Fibroblast of the aortic adventitia (primary cell): ENCODE measurements at regions not wholly inside any gene's neighbourhood (a gene's known extent, or its start where the extent isn't known, plus 50 kb on each side); places are given as distances from the start of the nearest gene placed in this dataset.

ENCODE experiments used
- DNase-seq: peaks from one replicate; pipeline ENCODE4 v3.0.0-alpha.2; 2010; ENCODE audit warnings: low read depth
- H3K4me3 ChIP-seq: 2 replicates; pipeline ENCODE4 v1.5.1; 2011; ENCODE audit warnings: low read depth, mild to moderate bottlenecking, control low read depth, low read length, moderate library complexity
- CTCF ChIP-seq: IDR thresholded peaks from 2 replicates; pipeline ENCODE4 v1.5.1; 2011; ENCODE audit warnings: mild to moderate bottlenecking, low read length, control low read depth, inconsistent platforms; ENCODE audit not compliant: insufficient read depth

GRCh38 chr22:48722661-48723060, 1105.0 kb downstream of the BRD1 start:
- no peak for DNase-seq
- no peak for TF ChIP-seq CTCF
- no peak overlapping the region for H3K4me3 ChIP-seq

GRCh38 chr22:48721395-48721669, 1106.3 kb downstream of the BRD1 start:
- no peak for TF ChIP-seq CTCF
- H3K4me3 ChIP-seq: no peak overlapping the region
- DNase-seq: no peak

GRCh38 chr22:48720662-48721394, 1106.8 kb downstream of the BRD1 start:
- no peak for DNase-seq
- H3K4me3 ChIP-seq: no peak overlapping the region
- no peak for TF ChIP-seq CTCF

GRCh38 chr22:48719978-48720661, 1107.6 kb downstream of the BRD1 start:
- TF ChIP-seq CTCF: no peak
- DNase-seq: no peak
- H3K4me3 ChIP-seq: no peak overlapping the region

- TF ChIP-seq CTCF: no peak
- H3K4me3 ChIP-seq: no peak overlapping the region
- no peak for DNase-seq
Measured at GRCh38 chr22:48718818-48719500, 1108.7 kb downstream of the BRD1 start.

GRCh38 chr22:48717883-48718817, 1109.5 kb downstream of the BRD1 start:
- DNase-seq: no peak
- TF ChIP-seq CTCF: no peak
- H3K4me3 ChIP-seq: no peak overlapping the region
